HG02884 (cell line): ENCODE measurements at regions not wholly inside any gene's neighbourhood (a gene's known extent, or its start where the extent isn't known, plus 50 kb on each side); places are given as distances from the start of the nearest gene placed in this dataset.

Experiments used
- ATAC-seq: cut with Tn5 transposase; IDR thresholded peaks from one replicate; pipeline ENCODE4 v1.9.1; 2021; ENCODE audit warnings: mild to moderate bottlenecking, moderate library complexity; ENCODE audit not compliant: unreplicated experiment

DNA sequence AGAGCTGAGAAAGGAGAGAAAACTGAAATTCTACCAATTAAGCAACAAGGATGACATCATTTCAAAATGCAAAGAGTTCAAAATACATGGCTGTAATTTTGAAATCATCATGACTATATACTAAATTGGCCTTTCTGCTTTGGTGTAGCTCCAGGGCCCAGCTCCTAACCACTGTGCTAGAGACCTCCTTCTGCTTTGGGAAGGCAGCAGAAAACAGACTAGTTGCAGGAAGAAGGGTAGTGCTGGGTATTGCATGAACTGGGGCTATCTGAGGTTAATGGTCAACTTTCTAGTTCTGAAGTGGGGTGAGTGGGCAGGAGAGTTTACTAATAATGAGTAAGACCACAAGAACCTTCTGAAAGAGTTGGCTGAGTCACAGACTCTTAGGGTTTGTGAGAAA is 66.2 kb downstream of the PTGER2 start:
- ATAC-seq, result peak; percentile 95
